HG03159 (cell line): ENCODE measurements at regions not wholly inside any gene's neighbourhood (a gene's known extent, or its start where the extent isn't known, plus 50 kb on each side); places are given as distances from the start of the nearest gene placed in this dataset.
A peak's percentile ranks its signal among the peaks of the same experiment; 100 is the strongest.
"Not testable (repeated sequence)": the region's sequence is repeated elsewhere in the genome, so short reads cannot be mapped to it uniquely, and the experiment has no call there.

Source experiments
- ATAC-seq: cut with Tn5 transposase; IDR thresholded peaks from one replicate; pipeline ENCODE4 v1.9.1; 2021; ENCODE audit warnings: mild to moderate bottlenecking, moderate library complexity; ENCODE audit not compliant: unreplicated experiment

DNA sequence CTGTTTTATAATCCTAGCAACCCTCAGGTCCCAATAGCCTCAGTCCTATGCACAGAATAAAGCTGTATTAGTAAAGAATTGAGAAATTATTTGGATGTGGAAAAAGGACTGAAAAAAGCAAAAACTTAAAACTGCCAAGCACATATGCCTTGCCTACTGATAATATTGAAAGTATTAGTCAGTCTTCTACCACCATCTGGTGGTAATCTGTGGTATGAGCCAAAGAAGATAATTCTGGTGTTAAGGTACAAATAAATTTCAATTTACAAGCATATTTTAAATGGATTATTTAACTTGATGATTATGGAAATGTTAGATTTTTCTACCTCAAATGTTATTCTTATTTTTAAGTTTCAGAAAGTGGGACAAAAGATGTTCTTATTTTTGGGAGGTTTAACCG is 460.3 kb upstream of the KLHL1 start:
- peak; percentile 92 for ATAC-seq

DNA sequence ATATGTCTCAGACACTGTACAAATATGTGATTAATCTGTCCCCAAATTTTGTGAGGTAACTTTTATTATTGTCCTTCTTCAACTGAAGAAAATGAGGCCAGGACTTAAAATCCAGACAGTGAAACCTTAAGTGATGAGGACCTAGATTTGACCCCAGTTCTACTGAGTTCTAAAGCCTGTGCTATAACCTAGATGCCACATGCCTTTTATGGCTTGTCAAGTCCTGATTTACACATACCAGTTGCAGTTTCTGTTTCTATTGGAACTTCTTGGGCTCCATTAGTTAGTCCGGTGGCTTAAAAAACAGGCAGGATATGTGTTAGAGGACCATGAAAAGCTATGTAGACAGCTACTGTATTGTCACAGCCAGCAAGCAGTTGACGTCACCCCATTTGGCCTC is 436.5 kb upstream of the KLHL1 start:
- no peak for ATAC-seq

DNA sequence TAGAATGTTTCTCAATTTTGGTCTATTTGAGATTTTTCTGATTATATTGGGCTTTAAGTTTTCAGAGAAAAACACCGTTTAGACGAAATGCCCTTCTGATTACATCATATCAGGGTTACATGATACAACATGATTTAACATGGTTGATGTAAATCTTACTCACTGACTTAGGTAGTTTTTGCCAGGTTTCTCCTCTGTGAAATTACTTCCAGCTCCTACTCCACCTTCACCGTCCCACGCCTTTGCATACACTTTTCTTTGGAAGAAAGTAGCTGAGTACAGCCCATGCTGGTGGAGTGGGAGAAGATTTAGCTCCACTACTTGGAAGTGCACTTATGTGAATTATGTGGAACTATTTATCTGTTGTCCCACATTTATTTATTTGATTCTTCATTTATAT is 433.2 kb upstream of the KLHL1 start:
- no peak for ATAC-seq

DNA sequence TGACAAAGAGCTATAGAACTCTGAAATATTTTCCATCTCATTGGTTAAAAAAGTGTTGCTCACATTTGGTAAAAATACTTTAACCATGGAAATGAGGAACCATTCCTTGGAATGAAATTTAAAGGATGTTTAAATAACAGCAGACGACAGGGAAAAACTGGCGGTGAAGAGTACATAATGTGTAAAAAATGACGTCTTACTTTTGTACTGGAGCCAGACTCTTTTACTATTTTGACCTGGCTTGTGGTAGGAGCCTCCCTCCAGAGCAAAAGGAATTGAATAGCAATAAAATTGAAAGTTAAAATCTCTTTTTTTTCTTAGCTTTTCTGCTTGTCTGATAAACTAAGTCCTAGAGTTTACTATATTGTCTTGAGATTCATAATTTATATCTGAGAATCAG is 426.2 kb upstream of the KLHL1 start:
- no peak for ATAC-seq

DNA sequence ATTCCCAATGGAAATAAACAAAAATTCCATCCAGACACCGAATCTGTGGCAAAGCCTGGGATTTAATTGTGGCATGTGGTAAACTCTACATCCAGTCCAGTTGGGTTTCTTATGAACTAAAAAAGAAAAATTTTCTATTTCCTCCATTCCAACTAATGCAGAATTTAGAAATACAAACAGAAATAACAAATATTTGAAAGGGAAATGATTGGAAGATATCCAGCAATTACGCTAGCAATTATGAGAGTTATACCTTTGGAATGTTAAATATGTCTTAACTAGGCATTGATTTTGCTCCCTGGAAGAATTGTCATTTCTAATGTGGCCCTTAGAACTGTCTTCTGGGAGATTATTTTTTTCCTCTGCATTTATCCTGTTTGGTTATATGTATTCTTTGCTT is 421.4 kb upstream of the KLHL1 start:
- no peak for ATAC-seq

DNA sequence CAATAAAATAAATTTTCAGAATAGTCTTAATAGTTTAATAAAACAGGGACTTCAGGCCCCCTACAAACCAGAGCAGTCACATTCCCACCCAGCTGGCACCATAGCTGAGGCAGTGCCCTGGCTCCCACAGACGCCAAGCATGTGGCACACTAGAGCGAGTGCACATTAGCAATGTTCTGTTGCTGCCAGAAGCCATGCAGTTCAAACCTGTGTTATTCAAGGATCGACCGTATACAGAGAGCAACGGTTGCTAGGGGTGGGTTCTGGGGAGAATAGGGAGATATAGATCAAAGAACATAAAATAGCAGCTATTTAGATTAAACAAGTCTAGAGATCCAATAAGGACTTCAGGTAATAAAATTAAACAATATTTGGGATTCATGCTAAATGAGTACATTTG is 419.3 kb upstream of the KLHL1 start:
- ATAC-seq = no peak

DNA sequence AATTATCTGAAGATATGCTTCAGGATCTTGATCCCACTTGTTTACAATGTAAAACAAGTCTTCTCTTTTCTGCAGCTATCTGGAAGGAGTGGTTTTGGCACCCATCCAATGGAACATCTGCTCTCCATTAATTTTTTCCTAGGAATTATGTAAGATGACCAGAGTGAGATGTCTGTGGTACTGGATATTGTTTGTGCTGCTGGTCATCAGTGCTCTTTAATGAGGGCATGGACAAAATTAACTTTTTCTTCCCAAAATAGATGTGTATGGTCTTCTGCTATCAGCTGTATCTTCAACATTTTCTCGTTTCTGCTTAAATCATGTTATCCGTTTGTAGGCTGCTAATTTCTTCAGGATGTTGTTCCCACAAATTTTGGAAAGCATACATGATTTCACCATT is 415.4 kb upstream of the KLHL1 start:
- ATAC-seq = no peak

DNA sequence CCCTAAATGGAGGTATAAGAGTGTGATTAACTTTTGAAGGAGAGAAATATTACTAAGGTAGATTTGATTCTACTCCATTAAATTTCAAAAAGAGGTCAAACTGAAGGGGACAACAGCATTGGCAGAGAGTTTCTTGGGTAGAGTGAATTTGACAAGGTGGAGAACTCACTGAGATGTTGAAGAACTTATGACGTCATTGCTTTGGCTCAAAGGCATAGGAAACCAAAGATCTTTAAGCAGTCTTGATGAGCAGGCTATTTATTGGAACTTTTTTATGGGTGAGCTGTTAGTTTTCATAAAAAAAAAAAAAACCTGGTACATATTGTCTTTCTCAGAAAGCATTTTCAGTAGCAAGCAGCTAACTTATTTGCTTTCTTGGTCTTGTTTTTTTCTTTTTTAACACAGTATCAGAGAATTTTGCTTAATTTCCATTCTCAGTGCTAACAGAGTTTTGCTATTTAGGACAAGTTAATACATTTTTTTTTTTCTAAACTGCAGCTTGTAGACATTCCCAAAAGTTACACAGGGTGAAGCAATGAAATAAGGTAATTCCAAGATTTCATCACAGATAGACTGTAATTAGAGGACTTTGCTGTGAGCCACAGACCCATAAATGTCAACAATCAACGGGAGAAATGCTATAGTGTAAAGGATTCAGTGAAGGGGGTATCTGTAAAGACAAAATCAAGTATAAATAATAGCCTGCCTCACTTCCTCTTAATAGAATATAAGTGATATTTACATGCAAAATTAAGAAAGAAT is 412.2 kb upstream of the KLHL1 start:
- no peak for ATAC-seq

DNA sequence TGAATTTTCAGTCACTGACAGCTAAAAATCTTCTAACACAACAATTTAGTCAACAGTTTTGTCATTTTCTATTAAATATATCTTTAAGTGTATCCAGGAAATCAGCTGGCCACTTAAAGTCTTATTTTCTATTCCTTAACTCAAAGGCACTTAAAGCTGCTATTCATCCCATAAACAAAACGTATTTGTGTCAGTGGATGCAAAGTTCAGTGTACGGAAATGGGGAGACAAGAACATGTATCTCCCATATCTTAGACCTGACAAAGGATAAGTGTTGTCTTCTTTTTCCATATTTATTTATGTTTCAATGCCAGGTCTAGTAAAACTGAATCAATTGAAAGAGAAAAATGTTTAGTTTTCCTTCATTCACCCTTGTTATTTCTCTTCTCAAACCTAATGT is 409.8 kb upstream of the KLHL1 start:
- ATAC-seq = no peak

DNA sequence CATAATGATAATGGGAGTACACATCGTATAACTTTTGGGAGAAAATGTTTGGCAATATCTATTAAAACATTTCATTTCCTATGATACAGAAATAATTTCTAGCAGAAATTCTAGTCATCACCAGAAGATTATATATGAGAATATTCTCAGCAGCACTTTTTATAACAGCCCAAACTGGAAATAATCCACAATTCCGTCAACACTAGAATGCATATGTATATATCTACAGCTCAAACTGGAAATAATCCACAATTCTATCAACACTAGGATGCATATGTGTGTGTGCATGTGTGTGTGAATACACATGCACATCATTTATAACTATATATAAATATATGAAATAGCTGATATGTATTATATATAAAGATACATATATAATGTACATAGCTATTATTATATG is 408.0 kb upstream of the KLHL1 start:
- ATAC-seq = no peak

DNA sequence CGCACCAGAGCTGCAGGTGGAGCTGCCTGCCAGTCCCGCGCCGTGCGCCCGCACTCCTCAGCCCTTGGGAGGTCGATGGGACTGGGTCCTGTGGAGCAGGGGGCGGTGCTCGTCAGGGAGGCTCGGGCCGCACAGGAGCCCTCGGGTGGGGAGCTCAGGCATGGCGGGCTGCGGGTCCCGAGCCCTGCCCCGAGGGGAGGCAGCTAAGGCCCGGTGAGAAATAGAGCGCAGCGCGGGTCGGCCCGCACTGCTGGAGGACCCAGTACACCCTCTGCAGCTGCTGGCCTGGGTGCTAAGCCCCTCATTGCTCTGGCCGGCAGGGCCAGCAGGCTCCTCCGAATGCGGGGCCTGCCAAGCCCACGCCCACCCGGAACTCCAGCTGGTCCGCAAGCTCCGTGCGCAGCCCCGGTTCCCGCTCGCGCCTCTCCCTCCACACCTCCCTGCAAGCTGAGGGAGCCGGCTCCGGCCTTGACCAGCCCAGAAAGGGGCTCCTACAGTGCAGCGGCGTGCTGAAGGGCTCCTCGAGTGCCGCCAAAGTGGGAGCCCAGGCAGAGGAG is 403.7 kb upstream of the KLHL1 start:
- ATAC-seq = not testable (repeated sequence)

DNA sequence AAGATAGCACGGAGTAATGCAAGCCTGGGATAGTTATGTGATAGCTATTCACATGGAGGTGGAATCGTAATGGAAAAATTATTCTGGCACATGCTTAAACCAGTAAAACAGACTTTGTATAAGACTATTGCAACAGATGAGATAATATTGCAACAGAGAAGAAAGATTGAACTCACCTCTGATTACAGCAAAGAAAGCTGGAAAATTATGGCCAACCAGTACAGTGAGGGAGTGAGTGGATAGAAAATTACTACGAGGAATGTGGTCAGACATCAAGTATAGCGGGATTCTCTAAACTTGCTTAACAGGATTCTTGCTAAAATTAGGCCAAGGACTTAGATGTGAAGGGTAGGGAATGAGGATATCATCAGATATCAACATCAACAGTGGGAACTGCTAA is 397.6 kb upstream of the KLHL1 start:
- ATAC-seq = no peak

DNA sequence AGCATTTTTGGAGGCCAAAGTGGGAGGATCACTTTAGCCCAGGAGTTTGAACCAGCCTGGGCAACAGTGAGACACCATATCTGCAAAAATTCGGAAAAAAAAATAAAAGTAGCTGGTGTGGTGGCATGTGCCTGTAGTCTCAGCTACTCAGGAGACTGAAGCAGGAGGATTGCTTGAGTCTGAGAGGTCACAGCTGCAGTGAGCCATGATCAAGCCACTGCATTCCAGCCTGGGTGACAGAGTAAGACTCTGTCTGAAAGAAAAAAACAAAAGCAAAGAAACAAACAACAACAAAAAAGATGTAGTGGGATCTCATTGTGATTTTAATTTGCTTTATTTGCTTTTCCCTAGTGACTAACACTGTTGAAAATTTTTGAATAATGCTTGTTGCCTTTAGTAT is 394.7 kb upstream of the KLHL1 start:
- ATAC-seq = no peak

DNA sequence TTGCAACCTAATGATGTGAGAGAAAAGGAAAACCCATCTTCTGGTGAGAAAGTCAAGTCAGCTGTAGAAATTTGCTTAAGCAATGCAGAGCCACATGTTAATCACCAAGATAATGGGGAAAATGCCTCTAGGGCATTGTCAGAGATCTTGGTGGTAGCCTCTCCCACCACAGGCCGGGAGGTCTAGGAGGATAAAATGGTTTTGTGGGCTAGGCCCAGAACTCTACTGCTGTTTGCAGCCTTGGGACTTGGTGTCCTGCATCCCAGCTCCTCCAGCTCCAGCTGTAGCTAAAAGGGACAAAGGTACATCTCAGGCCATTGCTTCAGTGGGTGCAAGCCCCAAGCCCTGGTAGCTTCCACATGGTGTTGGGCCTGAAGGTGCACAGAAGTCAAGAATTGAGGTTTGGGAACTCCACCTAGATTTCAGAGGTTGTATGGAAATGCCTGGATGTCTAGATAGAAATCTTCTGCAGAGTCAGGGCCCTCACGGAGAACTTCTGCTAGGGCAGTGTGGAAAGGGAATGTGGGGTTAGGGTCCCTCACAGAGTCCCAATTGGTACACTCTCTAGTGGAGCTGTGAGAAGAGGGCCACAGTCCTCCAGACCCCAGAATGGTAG is 382.2 kb upstream of the KLHL1 start:
- ATAC-seq = no peak

DNA sequence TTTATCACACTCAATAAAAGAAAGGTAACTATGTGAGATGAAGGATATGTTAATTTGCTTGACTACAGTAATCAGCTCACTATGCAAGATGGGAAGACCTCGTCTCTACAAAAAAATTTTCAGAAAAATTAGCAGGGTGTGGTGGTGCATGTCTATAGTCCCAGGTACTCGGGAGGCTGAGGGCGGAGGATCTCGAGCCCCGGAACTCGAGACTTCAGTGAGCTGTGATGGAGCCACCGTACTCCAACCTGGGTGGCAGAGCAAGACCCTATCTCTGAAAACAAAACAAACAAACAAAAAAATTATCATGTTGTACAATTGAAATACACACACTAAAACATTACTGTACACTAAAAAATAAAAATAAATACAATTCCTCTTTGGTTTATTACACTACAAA is 376.7 kb upstream of the KLHL1 start:
- no peak for ATAC-seq

DNA sequence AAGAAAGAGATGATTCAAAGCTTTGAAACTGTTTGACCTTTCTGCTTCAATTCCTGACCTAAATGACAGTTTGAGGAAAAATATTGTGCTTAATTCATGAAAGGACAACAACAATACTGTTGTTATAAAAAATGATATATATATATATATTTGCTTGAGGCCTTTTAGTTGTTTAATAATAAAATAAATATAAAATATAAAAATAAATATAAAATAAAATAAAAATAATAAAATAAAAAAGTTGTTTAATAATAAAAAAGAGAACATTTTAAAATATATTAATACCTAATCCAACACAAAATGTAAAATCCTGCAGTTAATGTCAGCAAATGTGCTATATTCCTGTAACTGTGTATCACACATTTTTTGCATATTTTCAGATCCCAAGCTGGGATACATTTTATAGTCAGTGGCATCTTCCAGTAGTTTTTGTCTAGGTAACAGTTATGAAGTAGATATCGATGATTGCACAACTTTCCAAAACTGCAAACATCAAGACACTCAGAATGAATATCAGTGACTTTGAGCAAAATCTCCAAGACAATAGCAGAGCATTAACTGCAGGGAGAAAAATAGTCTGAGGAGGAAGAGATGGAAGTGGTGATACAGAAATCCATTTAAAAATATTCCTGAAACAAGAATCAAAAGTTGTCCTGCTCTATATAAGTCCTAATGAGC is 375.5 kb upstream of the KLHL1 start:
- ATAC-seq = no peak

DNA sequence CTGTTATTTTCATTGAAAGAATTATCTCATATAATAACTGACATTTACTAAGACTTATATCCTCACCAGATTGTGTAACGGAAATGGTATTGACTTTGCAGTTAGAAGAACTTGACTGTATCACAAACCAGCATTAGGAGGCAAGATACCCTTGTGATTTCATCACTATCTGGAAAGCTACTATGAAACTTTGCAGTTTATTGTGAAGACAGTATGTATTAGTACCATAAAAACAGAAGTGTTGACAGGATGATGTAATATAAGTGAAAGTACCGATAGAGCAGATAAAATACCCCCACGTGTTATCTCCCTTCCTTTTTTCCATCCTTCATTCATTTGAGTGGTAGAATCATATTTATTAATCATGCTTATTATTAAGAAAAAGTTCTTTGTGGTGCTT is 365.7 kb upstream of the KLHL1 start:
- ATAC-seq = no peak

DNA sequence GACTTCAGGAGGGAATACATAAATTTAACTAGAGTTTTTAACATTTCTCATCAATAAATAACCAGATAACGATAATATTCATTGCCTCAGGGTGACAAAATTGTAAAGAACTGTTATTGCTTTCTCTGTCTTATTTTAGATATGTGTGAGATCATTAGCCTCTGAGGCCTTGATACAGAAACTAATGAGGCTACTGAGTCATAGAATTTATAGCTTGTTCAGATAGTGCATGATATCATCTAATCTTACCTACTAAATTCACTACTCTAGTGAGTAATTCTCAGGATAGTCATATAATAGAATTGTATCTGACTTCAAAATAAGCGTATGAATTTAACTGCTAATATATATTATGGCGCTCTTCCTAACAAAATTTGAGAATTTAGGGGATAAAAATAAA is 360.8 kb upstream of the KLHL1 start:
- ATAC-seq = no peak

DNA sequence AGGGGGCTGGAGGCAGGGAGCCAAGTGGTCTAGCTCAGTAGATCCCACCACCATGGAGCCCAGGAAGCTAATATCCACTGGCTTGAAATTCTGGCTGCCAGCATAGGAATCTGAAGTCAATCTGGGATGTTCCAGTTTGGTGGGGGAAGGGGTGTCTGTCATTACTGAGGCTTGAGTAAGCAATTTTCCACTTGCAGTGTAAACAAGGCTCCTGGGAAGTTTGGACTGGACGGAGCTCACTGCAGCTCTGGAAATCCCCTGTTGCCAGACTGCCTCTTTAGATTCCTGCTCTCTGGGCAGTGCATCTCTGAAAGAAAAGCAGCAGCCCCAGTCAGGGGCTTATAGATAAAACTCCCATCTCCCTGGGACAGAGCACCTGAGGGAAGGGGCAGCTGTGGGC is 349.2 kb upstream of the KLHL1 start:
- ATAC-seq = no peak

DNA sequence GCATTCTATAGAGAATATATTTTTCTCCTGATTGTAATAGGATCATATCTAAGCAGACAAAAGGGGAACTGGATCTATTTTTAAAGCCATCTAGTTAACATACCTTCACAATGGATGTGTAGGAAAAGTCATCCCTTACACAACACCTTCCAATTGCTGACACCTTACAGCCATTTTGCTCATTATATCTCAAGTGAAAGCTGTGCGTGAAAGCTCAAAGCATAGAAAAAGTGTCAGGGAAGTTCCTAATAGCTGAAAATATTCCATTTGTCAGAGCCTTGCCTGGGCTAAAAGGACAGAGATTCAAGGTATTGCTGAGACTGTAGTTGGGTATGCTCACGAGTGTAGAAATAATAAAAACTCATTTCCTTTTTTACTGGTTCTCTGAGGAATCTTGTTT is 340.6 kb upstream of the KLHL1 start:
- ATAC-seq = no peak

DNA sequence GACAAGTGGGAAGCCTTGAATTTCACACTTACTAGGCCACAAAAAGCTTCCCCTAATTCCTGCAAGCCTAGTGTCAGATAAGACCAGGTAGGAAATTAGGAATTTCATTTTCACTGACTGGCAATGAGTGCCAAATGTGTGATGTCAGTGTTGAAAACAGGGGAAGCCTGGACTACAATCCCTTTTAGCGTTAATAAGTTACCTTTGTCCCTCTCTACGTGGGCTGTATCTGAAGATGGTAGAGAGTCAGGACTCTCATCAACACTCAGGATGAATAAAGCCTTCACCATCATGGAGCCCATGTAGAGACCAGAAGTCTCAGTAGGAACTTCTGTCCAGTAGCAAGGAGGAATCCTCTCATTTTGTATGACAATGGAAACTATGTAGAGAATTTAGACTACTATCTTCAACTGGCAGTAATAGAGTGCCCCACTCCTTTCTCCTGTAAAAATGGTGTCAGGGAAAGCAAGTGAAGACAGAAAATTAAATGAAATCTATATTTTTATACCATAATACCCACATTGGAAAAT is 324.1 kb upstream of the KLHL1 start:
- no peak for ATAC-seq

DNA sequence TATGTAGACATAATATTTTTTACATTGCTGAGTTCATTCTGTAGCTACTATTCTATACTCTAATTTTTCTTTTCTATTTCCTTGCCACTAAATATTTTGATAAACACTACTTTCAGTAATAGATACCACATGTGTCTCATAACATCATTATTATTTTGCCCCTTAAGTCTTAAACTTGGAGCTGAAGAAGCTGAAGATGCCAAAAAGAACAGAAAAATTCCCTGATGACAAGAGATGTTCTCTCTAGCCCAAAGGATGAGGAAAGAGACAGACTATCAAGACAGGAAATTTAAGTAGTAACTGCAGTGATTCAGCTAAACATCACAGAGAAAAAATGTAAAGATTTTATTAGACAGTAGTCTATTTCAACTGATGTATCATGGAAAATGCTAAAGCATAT is 322.0 kb upstream of the KLHL1 start:
- ATAC-seq = no peak
